Lower leg skin (tissue), 4 donors: ENCODE measurements at regions not wholly inside any gene's neighbourhood (a gene's known extent, or its start where the extent isn't known, plus 50 kb on each side); places are given as distances from the start of the nearest gene placed in this dataset.
"Not testable (repeated sequence)": the region's sequence is repeated elsewhere in the genome, so short reads cannot be mapped to it uniquely, and the experiment has no call there.

Experiments
- DNase-seq, 2 donors: peaks; one replicate each; pipeline ENCODE4 v3.0.0-alpha.2; 2019; ENCODE audit warnings: low spot score in 2 of 2
- H3K4me3 ChIP-seq: fragments of 200-600 bp; sonication (generic); 2 replicates; pipeline ENCODE4 v1.5.1; 2017; ENCODE audit warnings: mild to moderate bottlenecking, low read depth; ENCODE audit not compliant: poor library complexity, severe bottlenecking
- POLR2A ChIP-seq, 2 donors: fragments of 450-650 bp; IDR thresholded peaks; one replicate each; pipeline ENCODE4 v1.6.1; 2016 to 2017; ENCODE audit warnings: antibody characterized with exemption in 2 of 2, mild to moderate bottlenecking in 1 of 2, moderate library complexity in 1 of 2
- WGBS, 2 donors: methylation state at CpG; one replicate each; pipeline ENCODE4 v1.1.5; 2018; 5-methylcytosine and 5-hydroxymethylcytosine counted together
- intact Hi-C: fragments of 100-400 bp; cut with DNase I; formaldehyde crosslinking; loops from one replicate; pipeline ENCODE4 v1.15.0; 2023; ENCODE audit warnings: low total_unique reads
- TF ChIP-seq, protein P1 (sequence below), 3 donors: fragments of 450-650 bp; IDR thresholded peaks; one replicate each; pipeline ENCODE4 v1.5.1; 2016; ENCODE audit warnings: antibody characterized with exemption in 3 of 3, mild to moderate bottlenecking in 3 of 3, moderate library complexity in 2 of 3

DNA sequence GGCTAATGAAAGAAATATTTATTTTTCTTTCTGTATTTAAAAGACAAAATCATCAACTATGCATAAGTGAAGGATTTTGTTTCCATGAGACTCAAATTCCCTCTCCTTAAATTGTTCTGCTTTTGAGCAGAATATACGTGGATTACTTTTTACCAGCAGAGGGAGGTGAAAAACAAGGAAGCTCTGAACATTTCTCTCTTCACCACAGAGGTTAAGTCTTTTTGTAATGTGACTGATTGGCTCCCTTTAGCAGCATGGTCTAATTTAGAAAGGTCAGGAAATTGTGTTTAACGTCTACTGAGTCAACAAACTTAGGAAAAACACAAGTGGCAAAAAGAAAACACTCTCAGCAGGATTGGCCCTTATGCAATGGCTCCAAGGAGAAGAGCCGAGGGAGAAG lies 55.1 kb upstream of the F9 start:
- WGBS, 2 donors = 48% methylated on average over 3 of the region's 3 CpGs
- TF ChIP-seq POLR2A (IDR thresholded peaks at IDR 0.05) = no peak
- TF ChIP-seq, protein P1, sequence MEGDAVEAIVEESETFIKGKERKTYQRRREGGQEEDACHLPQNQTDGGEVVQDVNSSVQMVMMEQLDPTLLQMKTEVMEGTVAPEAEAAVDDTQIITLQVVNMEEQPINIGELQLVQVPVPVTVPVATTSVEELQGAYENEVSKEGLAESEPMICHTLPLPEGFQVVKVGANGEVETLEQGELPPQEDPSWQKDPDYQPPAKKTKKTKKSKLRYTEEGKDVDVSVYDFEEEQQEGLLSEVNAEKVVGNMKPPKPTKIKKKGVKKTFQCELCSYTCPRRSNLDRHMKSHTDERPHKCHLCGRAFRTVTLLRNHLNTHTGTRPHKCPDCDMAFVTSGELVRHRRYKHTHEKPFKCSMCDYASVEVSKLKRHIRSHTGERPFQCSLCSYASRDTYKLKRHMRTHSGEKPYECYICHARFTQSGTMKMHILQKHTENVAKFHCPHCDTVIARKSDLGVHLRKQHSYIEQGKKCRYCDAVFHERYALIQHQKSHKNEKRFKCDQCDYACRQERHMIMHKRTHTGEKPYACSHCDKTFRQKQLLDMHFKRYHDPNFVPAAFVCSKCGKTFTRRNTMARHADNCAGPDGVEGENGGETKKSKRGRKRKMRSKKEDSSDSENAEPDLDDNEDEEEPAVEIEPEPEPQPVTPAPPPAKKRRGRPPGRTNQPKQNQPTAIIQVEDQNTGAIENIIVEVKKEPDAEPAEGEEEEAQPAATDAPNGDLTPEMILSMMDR (IDR thresholded peaks at IDR 0.05) = no peak
- intact Hi-C loops = no loop called here
- DNase-seq = no peak
- H3K4me3 ChIP-seq = no peak overlapping the region

DNA sequence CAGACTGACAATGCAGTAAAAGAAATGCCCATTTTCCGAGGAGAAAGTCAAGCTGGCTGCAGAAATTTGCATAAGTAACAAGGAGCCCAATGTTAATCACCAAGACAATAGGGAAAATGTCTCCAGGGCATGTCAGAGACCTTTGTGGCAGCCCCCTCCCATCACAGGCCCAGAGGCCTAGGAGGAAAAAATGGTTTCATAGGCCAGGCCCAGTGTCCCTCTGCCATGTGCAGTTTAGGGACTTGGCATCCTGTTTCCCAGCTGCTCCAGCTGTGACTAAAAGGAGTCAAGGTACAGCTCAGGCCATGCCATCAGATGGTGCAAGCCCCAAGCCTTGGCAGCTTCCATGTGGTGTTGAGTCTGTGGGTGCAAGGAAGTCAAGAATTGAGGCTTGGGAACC lies 68.6 kb upstream of the F9 start:
- intact Hi-C loops, DNase-seq, H3K4me3 ChIP-seq: not testable (repeated sequence)
- 69 to 78% methylated on average over 1 of the region's 1 CpG for WGBS, 2 donors

DNA sequence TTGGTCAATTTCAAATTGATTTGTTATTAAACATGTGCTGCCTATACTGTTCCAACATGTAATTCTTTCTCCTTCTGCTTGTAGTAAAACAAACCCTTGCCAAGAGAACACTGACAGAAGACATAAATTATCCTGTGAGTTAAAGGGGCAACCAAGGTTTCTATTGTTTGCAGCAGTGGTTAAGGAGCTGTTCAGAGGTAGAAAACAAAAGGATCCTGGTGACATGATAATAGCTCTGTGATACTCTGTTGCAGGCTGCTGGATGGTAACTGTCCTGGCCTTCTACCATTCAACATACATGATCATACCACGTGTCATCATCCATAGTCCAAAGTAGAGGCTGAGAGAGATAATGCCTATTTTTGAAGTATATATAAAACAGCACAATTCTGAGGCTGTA lies 75.8 kb upstream of the F9 start:
- TF ChIP-seq POLR2A (IDR thresholded peaks at IDR 0.05) = no peak
- TF ChIP-seq, protein P1 (IDR thresholded peaks at IDR 0.05) = no peak
- intact Hi-C loops = no loop called here
- WGBS, 2 donors = 59 to 63% methylated on average over 1 of the region's 1 CpG
- no peak overlapping the region for H3K4me3 ChIP-seq
- DNase-seq = no peak

DNA sequence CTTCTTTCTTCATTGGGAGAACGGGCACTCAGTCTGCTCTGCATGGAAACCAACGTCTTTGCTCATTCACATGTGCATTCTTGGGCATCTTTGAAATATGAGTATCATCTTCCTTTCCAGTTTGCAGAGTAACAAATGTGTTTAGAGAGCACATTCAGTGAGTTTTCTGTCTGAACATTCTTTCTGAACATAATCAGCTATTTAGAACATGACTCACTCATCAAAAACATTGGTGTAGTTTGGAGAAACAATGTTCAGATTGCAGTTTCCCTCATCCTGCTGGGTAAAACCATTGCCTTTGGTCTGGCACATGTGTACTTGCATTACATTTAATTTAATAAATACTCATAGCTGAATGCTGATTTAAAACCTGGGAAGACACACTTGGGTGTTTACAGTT lies 81.5 kb upstream of the F9 start:
- WGBS, 2 donors = 35 to 63% methylated on average over 2 of the region's 2 CpGs
- intact Hi-C loops = no loop called here
- H3K4me3 ChIP-seq = no peak overlapping the region
- no peak for DNase-seq
- no peak for TF ChIP-seq POLR2A (IDR thresholded peaks at IDR 0.05)
- TF ChIP-seq, protein P1 (IDR thresholded peaks at IDR 0.05) = no peak

DNA sequence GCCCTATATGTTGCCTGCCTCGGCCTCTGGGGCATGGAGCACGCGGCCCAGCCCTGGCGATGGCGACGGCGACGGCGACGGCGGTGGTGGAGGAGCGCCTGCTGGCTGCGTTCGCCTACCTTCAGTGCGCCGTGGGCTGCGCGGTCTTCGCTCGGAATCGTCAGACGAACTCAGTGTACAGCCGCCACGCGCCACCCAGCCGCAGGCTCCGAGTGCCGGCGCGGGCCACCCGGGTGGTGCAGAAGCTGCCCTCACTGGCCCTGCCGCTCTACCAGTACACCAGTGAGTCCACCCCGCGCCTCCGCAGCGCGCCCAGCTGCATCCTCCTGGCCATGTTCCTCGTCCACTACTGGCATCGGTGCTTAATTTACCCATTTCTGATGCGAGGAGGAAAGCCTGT lies 83.7 kb upstream of the F9 start:
- 93 to 100% methylated on average over 1 to 40 of the region's 40 CpGs for WGBS, 2 donors
- H3K4me3 ChIP-seq = no peak overlapping the region
- intact Hi-C loops = no loop called here
- no peak for TF ChIP-seq POLR2A (IDR thresholded peaks at IDR 0.05)
- TF ChIP-seq, protein P1 (IDR thresholded peaks at IDR 0.05) = no peak
- DNase-seq = no peak

DNA sequence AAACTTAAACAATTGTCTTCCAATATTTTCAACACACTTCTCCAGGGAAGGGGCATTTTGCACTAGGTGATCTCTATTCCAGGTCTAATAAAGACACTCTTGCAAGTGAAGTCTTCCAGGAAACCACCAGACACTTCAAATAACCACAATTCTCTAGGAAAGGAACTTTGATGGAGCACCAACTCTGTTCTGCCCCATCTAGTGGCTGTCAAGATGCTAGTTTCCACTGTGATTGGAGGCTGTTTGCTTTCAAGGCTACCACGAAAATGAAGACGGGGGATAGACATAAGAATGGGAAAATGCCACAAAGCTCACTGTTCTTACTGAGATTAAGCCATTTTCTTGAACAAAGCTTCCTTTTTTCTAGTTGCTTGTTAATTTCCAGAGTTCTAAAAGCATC lies 100.6 kb upstream of the F9 start:
- no peak for DNase-seq
- intact Hi-C loops = no loop called here
- TF ChIP-seq, protein P1 (IDR thresholded peaks at IDR 0.05) = no peak
- no peak for TF ChIP-seq POLR2A (IDR thresholded peaks at IDR 0.05)
- no peak overlapping the region for H3K4me3 ChIP-seq
- 12 to 26% methylated on average over 2 of the region's 2 CpGs for WGBS, 2 donors
